Epithelial cell of proximal tubule (primary cell): ENCODE measurements at regions not wholly inside any gene's neighbourhood (a gene's known extent, or its start where the extent isn't known, plus 50 kb on each side); places are given as distances from the start of the nearest gene placed in this dataset.
"Not testable (repeated sequence)": the region's sequence is repeated elsewhere in the genome, so short reads cannot be mapped to it uniquely, and the experiment has no call there.

Experiments
- DNase-seq: peaks from one replicate; pipeline ENCODE4 v3.0.0-alpha.2; 2011; ENCODE audit warnings: low read depth
- H3K4me3 ChIP-seq: 2 replicates; pipeline ENCODE4 v1.5.1; 2011; ENCODE audit warnings: low read depth, mild to moderate bottlenecking, low read length
- TF ChIP-seq, protein P1 (sequence below): conservative IDR thresholded peaks from 2 replicates; pipeline ENCODE4 v1.5.1; 2012; ENCODE audit warnings: low read depth, mild to moderate bottlenecking, low read length

DNA sequence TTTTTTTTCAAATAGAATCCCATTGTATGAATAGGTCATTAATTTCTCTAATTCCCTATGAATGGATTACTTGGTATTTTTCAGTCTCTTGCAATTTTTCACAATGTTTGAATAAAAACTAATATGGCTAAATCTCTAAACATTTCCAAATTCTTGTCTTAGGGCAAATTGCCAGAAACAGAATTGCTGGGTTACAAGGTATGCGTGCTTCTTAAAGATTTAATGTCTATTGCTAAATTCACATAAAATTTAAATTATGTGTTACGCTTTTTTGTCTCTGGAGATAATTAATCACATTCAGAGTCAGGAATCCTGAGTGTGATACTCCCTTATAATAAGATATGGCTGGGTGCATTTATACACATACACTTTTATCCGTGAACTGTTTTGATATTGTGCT, 264.5 kb upstream of the TBL1XR1 start:
- TF ChIP-seq, protein P1, sequence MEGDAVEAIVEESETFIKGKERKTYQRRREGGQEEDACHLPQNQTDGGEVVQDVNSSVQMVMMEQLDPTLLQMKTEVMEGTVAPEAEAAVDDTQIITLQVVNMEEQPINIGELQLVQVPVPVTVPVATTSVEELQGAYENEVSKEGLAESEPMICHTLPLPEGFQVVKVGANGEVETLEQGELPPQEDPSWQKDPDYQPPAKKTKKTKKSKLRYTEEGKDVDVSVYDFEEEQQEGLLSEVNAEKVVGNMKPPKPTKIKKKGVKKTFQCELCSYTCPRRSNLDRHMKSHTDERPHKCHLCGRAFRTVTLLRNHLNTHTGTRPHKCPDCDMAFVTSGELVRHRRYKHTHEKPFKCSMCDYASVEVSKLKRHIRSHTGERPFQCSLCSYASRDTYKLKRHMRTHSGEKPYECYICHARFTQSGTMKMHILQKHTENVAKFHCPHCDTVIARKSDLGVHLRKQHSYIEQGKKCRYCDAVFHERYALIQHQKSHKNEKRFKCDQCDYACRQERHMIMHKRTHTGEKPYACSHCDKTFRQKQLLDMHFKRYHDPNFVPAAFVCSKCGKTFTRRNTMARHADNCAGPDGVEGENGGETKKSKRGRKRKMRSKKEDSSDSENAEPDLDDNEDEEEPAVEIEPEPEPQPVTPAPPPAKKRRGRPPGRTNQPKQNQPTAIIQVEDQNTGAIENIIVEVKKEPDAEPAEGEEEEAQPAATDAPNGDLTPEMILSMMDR = no peak
- DNase-seq = no peak

DNA sequence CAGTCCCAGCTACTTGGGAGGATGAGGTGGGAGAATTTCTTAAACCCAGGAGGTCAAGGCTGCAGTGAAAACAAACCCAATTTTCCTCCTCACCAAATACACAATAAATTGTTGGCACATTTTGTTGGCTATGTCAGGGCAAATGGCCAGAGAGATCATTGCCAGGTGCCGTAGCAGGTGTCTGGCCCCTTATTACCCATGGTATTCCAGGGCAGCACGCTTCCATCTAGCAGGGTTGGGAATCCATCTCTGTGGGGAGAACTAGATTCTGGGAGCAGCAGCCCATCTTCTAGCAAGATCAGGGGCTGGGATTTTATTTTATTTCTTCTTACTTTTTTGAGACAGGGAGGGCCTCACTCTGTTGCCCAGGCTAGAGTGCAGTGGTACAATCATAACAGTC, 266.1 kb upstream of the TBL1XR1 start:
- not testable (repeated sequence) for H3K4me3 ChIP-seq, DNase-seq

More for the DNA sequence above, 264.5 kb upstream of the TBL1XR1 start:
- no peak overlapping the region for H3K4me3 ChIP-seq

- no peak overlapping the region for H3K4me3 ChIP-seq
- no peak for DNase-seq
- TF ChIP-seq, protein P1 = no peak
These were observed 266.6 kb upstream of the TBL1XR1 start for GRCh38 chr3:177463863-177464262.

DNA sequence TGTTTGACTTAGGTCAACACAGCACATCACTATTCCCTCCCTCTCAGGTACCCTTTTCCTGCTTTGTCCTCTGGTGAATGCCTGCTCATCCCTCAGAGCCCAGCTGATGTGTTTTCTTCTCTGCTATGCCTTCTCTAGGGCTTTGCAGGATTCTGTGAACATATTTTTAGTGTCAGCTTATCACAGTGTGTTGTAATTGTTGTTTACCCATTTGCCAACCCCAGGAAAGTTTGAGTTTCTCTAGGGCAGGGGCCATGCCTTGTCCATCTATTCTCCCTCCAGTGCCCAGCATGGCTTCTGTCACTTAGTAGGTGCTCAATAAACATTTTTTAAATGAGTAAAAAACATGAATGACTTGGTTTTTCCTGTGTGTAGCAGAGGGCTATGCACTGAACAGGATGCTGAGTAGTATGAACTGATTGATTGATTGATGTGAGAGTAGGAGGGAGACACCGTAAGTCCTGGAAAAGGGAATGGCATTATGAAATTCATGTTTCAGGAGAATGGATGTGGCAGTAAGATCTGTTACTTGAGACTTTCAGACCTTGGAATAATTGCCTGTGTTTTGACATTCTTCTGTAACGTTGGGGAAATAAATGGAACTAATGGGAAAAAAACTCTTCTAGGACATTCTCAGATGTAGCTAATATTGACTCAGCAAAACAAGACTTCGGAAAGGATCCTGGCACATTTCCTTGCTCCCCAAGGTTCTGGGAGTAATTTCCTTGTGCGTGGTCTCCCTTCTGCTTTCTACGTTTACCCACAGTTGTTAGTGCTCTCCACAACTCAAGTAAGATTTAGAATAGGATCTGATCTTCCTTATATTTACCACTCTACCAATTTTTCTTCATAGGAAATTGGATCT, 267.3 kb upstream of the TBL1XR1 start:
- TF ChIP-seq, protein P1 = no peak
- DNase-seq = no peak
- no peak overlapping the region for H3K4me3 ChIP-seq

GRCh38 chr3:177465257-177465642, 268.0 kb upstream of the TBL1XR1 start:
- no peak for DNase-seq
- TF ChIP-seq, protein P1 = no peak
- H3K4me3 ChIP-seq = no peak overlapping the region

DNA sequence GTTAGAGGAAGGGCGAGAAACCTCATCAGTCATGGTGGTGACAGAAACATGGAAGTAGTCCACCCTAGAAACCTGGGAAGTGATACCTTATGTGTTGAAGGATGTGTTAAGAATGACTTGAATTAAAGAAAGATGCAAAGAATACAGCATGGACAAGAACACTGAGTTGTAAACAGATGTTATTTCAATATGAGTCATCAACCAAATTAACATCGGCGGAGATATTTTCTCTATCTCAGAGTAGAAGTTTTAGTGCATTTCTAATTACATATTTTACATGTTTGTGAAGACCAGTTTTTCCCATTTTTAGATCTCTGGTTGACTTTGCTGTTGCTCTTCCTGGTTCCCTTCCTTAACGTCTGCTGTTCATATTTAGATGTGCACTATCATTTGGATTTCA, 268.8 kb upstream of the TBL1XR1 start:
- no peak overlapping the region for H3K4me3 ChIP-seq
- TF ChIP-seq, protein P1 = no peak
- no peak for DNase-seq

DNA sequence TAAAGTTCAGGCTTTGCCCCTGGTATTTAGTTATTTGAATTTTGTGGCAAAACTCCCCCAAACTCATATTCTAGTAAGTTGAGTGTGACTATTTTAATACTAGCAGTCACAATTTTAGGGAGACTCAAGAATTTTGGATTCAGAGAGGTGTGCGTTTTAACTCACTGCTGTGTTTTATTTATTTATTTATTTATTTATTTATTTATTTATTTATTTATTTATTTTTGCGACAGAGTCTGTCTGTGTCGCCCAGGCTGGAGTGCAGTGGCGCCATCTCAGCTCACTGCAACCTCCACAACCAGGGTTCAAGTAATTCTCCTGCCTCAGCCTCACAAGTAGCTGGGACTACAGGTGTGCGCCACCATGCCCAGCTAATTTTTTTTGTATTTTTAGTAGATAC, 269.3 kb upstream of the TBL1XR1 start:
- not testable (repeated sequence) for H3K4me3 ChIP-seq, DNase-seq

DNA sequence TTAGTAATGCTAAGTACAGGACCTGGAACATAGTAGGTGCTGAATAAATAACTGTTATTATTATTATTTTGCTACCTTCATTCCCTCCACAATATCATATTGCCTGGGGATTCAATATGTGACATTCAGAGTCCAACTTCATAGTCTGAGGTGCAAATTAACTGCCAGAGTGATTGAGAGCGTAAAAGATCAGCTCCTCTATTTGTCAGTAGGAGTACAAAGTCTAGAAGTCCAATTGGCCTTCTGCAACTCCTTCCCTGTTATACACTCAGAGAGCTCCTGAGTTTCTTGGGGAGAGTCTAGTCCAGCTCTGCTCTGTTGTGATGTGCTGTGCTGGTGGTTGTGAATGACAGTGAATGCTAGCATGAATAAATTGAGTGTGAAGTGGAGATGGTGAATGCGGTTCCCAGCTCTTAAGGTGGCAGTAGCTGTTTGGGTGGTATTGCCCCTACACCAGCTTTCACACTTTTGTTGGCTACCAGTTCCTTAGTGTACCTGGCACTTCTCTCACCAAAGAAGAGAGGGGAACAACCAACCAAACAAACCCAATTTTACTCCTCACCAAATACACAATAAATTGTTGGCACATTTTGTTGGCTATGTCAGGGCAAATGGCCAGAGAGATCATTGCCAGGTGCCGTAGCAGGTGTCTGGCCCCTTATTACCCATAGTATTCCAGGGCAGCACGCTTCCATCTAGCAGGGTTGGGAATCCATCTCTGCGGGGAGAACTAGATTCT, 270.1 kb upstream of the TBL1XR1 start:
- no peak for DNase-seq
- TF ChIP-seq, protein P1 = no peak
- no peak overlapping the region for H3K4me3 ChIP-seq
